ENCODE measurements at regions not wholly inside any gene's neighbourhood (a gene's known extent, or its start where the extent isn't known, plus 50 kb on each side); places are given as distances from the start of the nearest gene placed in this dataset.

- H3K36me3 ChIP-seq: no peaks in the 10 kb centered on the region
- TF ChIP-seq POLR2A (IDR thresholded peaks at IDR 0.05): no peak
- TF ChIP-seq, protein P1, sequence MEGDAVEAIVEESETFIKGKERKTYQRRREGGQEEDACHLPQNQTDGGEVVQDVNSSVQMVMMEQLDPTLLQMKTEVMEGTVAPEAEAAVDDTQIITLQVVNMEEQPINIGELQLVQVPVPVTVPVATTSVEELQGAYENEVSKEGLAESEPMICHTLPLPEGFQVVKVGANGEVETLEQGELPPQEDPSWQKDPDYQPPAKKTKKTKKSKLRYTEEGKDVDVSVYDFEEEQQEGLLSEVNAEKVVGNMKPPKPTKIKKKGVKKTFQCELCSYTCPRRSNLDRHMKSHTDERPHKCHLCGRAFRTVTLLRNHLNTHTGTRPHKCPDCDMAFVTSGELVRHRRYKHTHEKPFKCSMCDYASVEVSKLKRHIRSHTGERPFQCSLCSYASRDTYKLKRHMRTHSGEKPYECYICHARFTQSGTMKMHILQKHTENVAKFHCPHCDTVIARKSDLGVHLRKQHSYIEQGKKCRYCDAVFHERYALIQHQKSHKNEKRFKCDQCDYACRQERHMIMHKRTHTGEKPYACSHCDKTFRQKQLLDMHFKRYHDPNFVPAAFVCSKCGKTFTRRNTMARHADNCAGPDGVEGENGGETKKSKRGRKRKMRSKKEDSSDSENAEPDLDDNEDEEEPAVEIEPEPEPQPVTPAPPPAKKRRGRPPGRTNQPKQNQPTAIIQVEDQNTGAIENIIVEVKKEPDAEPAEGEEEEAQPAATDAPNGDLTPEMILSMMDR (IDR thresholded peaks at IDR 0.05): no peak
- no peak for DNase-seq
- intact Hi-C loops (cut with DNase I; ENCODE audit: low total_unique reads): no loop called here
- H3K4me3 ChIP-seq: no peak overlapping the region
- no peak overlapping the region for H3K27ac ChIP-seq
- no peaks in the 10 kb centered on the region for H3K4me1 ChIP-seq
- H3K9me3 ChIP-seq: no peaks in the 10 kb centered on the region
- H3K27me3 ChIP-seq: no peaks in the 10 kb centered on the region
Measured at GRCh38 chr6:113655761-113656160, 201.4 kb upstream of the MARCKS start.

- Histone ChIP-seq H3K9me3 (no peaks in the 10 kb centered on the region), H3K4me3 (no peak overlapping the region), H3K27ac (no peak overlapping the region), H3K36me3 (no peaks in the 10 kb centered on the region), H3K4me1 (no peaks in the 10 kb centered on the region), H3K27me3 (no peaks in the 10 kb centered on the region)
- DNase-seq: no peak
- intact Hi-C loops (cut with DNase I; ENCODE audit: low total_unique reads): no loop called here
- TF ChIP-seq, protein P1 (IDR thresholded peaks at IDR 0.05): no peak
- no peak for TF ChIP-seq POLR2A (IDR thresholded peaks at IDR 0.05)
Measured at GRCh38 chr6:113659762-113660404, 197.3 kb upstream of the MARCKS start.

GRCh38 chr6:113660819-113661218 lies 196.3 kb upstream of the MARCKS start:
- intact Hi-C loops (cut with DNase I; ENCODE audit: low total_unique reads): no loop called here

DNA sequence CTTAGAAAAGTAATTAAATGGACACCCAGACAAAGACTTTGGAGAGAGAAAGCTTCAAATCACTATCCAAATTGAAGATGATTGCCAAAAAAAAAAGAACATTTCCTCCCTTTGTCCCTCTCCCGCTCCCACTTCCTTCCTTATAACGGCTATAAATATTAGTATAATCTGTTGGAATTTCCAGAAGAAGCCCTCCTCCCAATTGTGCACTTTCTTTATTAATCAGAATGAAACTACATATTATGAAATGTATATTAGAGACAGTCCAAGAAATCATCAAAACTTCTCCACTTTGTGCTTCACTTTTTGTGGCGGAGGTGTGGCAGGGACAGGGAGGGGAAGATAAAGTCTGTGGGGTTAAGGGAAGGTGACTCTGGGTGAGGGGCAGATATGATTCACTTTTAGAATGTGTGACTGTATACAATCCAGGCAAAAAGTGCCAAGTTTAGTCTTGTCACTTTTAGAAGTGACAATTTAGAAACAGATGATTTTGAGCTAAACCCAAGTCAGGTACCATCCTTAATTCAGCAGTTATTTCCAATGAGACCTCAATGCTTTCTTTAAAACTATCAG lies 195.0 kb upstream of the MARCKS start:
- H3K4me3 ChIP-seq: no peak overlapping the region
- TF ChIP-seq POLR2A (IDR thresholded peaks at IDR 0.05): no peak
- TF ChIP-seq, protein P1 (IDR thresholded peaks at IDR 0.05): no peak
- intact Hi-C loops (cut with DNase I; ENCODE audit: low total_unique reads): no loop called here
- H3K4me1 ChIP-seq: no peaks in the 10 kb centered on the region
- no peaks in the 10 kb centered on the region for H3K27me3 ChIP-seq
- H3K36me3 ChIP-seq: no peaks in the 10 kb centered on the region
- no peaks in the 10 kb centered on the region for H3K9me3 ChIP-seq
- no peak for DNase-seq
- no peak overlapping the region for H3K27ac ChIP-seq

More at GRCh38 chr6:113660819-113661218, 196.3 kb upstream of the MARCKS start:
- Histone ChIP-seq H3K4me3 (no peak overlapping the region), H3K36me3 (no peaks in the 10 kb centered on the region), H3K9me3 (no peaks in the 10 kb centered on the region), H3K27me3 (no peaks in the 10 kb centered on the region), H3K27ac (no peak overlapping the region), H3K4me1 (no peaks in the 10 kb centered on the region)
- DNase-seq: no peak
- no peak for TF ChIP-seq POLR2A (IDR thresholded peaks at IDR 0.05)
- TF ChIP-seq, protein P1 (IDR thresholded peaks at IDR 0.05): no peak

DNA sequence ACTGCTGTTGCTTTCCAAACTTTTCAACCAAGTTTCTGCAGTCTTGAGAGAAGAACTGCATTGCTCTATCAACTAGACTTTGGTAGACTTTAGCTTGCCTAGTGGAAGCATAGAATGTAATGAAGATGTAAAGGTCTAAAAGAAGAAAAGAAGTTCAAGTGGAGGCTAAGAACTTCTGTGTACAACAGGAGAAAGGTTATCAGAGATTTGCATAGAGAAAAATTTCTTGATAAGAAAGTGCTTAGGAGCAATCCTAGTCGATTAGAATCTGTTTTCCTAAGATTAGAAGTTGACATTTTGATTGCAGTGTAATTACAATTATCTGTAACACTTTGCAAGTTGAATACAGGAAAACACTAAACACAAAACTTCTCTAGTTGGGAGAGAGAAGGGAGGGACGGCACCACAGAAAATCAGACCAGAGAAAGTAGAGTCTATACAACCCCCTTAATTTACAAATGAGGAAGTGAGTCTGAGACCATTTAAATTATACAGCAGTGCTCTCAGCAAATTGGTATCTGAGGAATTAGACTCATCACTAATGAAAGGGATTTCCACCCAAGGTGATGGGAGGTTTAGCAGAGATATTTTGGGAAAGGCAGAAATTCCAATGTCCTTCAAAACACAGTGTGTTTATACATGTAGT lies 194.3 kb upstream of the MARCKS start:
- DNase-seq: no peak
- intact Hi-C loops (cut with DNase I; ENCODE audit: low total_unique reads): no loop called here
- Histone ChIP-seq H3K27ac (no peak overlapping the region), H3K9me3 (no peaks in the 10 kb centered on the region), H3K4me3 (no peak overlapping the region), H3K4me1 (no peaks in the 10 kb centered on the region), H3K36me3 (no peaks in the 10 kb centered on the region), H3K27me3 (no peaks in the 10 kb centered on the region)
- TF ChIP-seq, protein P1 (IDR thresholded peaks at IDR 0.05): no peak
- no peak for TF ChIP-seq POLR2A (IDR thresholded peaks at IDR 0.05)
